ENCODE measurements at regions not wholly inside any gene's neighbourhood (a gene's known extent, or its start where the extent isn't known, plus 50 kb on each side); places are given as distances from the start of the nearest gene placed in this dataset.

DNA sequence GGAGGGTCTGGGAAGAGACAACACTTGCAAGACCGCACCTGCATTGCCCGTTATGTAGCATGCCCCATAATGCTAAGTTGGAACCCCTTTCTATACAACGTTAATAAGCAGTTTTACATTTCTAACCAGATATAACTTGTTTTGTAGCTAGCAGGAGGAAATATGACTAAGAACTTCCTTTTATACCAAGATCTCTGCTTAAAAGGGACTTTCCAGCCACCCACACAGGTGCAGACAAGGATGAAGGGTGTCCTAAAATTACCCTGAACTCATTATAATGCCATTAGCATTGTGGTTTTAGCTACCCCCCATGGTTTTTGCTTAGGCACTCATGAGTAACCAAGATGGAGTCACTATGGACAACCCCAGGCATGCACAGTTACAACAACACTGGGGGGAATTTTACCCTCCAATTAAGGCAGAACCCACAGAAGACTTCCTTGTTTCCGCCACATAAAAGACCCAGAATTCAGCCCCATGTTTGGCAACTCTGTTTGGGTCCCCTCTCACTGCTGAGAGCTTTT lies 362.8 kb downstream of the CBLN2 start:
- 61 to 63% methylated on average over 4 of the region's 4 CpGs for WGBS, 2 donors
- no peak overlapping the region for H3K4me3 ChIP-seq (ENCODE audit: low read depth, poor library complexity, severe bottlenecking)
- TF ChIP-seq POLR2A (IDR thresholded peaks at IDR 0.05) = no peak
- intact Hi-C loops (cut with DNase I; ENCODE audit: low total_unique reads) = no loop called here
- no peak for DNase-seq (ENCODE audit: low spot score in 2 of 2)

DNA sequence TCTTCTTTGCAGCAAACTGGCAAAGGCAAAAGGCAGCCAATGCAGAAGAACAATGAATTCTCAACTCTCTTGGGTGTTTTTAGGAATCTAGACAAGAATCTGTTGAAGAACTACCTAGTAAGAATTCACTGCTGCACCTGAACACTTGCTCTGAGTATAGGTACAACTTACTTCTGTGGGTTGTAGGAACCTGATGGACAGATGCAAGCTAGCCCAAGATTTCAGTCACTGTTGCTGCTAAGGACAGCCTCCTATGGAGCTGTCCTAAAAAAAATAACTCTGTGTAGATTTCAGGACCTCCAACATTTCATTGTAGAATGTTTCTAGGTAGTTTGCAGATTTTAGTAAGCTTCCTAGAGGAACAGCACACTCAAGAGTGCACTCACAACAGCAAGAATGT lies 363.5 kb downstream of the CBLN2 start:
- no peak for TF ChIP-seq POLR2A (IDR thresholded peaks at IDR 0.05)
- TF ChIP-seq, protein P1, sequence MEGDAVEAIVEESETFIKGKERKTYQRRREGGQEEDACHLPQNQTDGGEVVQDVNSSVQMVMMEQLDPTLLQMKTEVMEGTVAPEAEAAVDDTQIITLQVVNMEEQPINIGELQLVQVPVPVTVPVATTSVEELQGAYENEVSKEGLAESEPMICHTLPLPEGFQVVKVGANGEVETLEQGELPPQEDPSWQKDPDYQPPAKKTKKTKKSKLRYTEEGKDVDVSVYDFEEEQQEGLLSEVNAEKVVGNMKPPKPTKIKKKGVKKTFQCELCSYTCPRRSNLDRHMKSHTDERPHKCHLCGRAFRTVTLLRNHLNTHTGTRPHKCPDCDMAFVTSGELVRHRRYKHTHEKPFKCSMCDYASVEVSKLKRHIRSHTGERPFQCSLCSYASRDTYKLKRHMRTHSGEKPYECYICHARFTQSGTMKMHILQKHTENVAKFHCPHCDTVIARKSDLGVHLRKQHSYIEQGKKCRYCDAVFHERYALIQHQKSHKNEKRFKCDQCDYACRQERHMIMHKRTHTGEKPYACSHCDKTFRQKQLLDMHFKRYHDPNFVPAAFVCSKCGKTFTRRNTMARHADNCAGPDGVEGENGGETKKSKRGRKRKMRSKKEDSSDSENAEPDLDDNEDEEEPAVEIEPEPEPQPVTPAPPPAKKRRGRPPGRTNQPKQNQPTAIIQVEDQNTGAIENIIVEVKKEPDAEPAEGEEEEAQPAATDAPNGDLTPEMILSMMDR (IDR thresholded peaks at IDR 0.05) = no peak
- DNase-seq (ENCODE audit: low spot score in 2 of 2) = no peak
- intact Hi-C loops (cut with DNase I; ENCODE audit: low total_unique reads) = no loop called here
- no peak overlapping the region for H3K4me3 ChIP-seq (ENCODE audit: low read depth, poor library complexity, severe bottlenecking)

DNA sequence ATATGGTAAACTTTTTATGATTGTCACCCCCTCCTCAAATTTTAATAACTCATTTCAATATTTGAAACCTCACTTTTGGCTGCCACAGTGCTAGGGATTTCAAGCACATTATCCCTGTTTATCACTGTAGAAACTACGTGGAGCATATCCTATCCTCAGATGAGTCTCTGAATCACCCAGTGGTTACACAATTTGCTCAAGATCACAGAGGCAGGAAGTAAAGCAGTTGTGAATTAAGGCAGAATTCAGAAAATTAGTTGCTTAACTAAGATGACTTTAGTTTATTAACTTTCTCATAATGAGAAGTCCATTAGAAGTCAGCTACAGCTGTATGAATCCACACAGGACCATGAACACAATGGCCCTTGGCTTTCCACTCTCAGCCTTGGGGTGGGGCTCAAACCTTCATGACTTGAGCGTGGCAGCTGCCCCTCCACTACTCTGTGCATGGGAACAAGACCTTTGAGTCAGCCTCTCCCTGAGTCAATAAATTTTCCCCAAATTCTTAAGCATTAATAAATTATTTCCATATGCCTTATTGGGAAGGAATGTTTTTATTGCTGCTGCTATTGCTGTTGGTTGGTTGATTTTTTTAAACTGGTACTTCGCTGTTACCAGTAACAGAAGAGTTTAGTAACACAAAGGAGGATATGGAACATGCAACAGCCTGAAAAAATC lies 369.0 kb downstream of the CBLN2 start:
- TF ChIP-seq POLR2A (IDR thresholded peaks at IDR 0.05) = no peak
- TF ChIP-seq, protein P1 (IDR thresholded peaks at IDR 0.05) = no peak
- WGBS, 2 donors = 49 to 51% methylated on average over 3 of the region's 3 CpGs
- DNase-seq (ENCODE audit: low spot score in 2 of 2) = no peak
- no peak overlapping the region for H3K4me3 ChIP-seq (ENCODE audit: low read depth, poor library complexity, severe bottlenecking)
- intact Hi-C loops (cut with DNase I; ENCODE audit: low total_unique reads) = no loop called here

DNA sequence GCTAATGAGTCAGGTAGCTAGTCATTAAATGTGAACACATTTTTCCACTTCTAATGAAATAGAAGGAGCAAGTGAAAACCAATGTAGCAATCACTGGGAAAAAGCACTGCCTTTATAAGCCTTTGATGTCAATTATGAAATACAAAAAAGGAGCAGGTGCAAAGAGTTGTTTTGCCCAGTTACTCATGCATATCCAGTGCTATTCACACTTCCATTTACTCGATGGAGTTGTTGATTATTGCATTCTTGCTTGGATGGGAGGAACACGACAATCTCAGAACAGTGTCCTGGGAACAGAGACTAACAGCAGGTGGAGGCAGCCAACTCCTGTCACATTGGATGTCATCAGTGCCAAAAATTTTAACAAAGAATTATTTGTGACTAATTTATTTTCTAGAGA lies 372.5 kb downstream of the CBLN2 start:
- intact Hi-C loops (cut with DNase I; ENCODE audit: low total_unique reads) = no loop called here
- TF ChIP-seq, protein P1 (IDR thresholded peaks at IDR 0.05) = no peak
- no peak for TF ChIP-seq POLR2A (IDR thresholded peaks at IDR 0.05)
- no peak overlapping the region for H3K4me3 ChIP-seq (ENCODE audit: low read depth, poor library complexity, severe bottlenecking)
- no peak for DNase-seq (ENCODE audit: low spot score in 2 of 2)
- WGBS, 2 donors = 39 to 42% methylated on average over 2 of the region's 2 CpGs

DNA sequence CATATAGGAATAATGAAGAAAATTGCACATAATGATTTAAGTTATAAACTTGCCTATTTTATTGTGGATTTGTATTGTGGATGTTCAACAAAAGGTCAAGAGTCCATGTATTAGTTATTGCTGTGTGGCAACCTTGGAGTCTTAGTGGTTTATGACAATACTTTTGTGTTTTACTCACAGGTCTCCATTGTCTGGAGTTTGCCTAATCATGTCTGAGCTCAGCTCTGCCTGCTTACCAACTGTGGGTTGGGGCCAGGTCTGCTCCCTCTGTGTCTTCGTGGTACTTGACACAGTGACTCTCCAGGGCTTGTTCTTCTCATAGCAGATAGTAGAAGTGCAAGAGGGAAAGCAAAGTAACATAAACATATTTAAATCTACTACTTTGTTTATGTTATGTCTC lies 382.5 kb downstream of the CBLN2 start:
- TF ChIP-seq, protein P1 (IDR thresholded peaks at IDR 0.05) = no peak
- no peak for TF ChIP-seq POLR2A (IDR thresholded peaks at IDR 0.05)
- no peak overlapping the region for H3K4me3 ChIP-seq (ENCODE audit: low read depth, poor library complexity, severe bottlenecking)
- intact Hi-C loops (cut with DNase I; ENCODE audit: low total_unique reads) = no loop called here
- DNase-seq (ENCODE audit: low spot score in 2 of 2) = no peak
- 28 to 34% methylated on average over 1 of the region's 1 CpG for WGBS, 2 donors

- no peak overlapping the region for H3K4me3 ChIP-seq (ENCODE audit: low read depth, poor library complexity, severe bottlenecking)
- WGBS, 2 donors = 48 to 69% methylated on average over 5 of the region's 5 CpGs
- TF ChIP-seq, protein P1 (IDR thresholded peaks at IDR 0.05) = no peak
- TF ChIP-seq POLR2A (IDR thresholded peaks at IDR 0.05) = no peak
- no peak for DNase-seq (ENCODE audit: low spot score in 2 of 2)
- intact Hi-C loops (cut with DNase I; ENCODE audit: low total_unique reads) = no loop called here
Observed at GRCh38 chr18:72160510-72161445, 383.4 kb downstream of the CBLN2 start.
